ENCODE measurements at regions not wholly inside any gene's neighbourhood (a gene's known extent, or its start where the extent isn't known, plus 50 kb on each side); places are given as distances from the start of the nearest gene placed in this dataset.

GRCh38 chr5:74446725-74447241 is 193.7 kb downstream of the ENC1 start:
- TF ChIP-seq, protein P1, sequence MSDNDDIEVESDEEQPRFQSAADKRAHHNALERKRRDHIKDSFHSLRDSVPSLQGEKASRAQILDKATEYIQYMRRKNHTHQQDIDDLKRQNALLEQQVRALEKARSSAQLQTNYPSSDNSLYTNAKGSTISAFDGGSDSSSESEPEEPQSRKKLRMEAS (IDR thresholded peaks at IDR 0.05): no peak
- TF ChIP-seq ZFX (IDR thresholded peaks at IDR 0.05) (no peak), REST (IDR thresholded peaks at IDR 0.05; ENCODE audit: low read depth) (no peak), POLR2AphosphoS5 (IDR thresholded peaks at IDR 0.05; ENCODE audit: low read depth, low read length) (no peak), CTCF (IDR thresholded peaks at IDR 0.05 in 2 of 3, conservative IDR thresholded peaks at IDR 0.05 in 1 of 3; ENCODE audit: borderline replicate concordance in 1 of 3, insufficient read depth in 1 of 3, low read depth in 2 of 3, low read length in 2 of 3) (no peak), POLR2A (IDR thresholded peaks at IDR 0.05; ENCODE audit: borderline replicate concordance, extremely low read depth, insufficient read depth, insufficient read length) (no peak), CEBPB (IDR thresholded peaks at IDR 0.05; ENCODE audit: low read depth) (no peak), SRF (IDR thresholded peaks at IDR 0.05; ENCODE audit: low read depth) (no peak), EZH2 (IDR thresholded peaks at IDR 0.05) (no peak), CBX3 (IDR thresholded peaks at IDR 0.05; ENCODE audit: low read depth) (no peak), YY1 (IDR thresholded peaks at IDR 0.05; ENCODE audit: extremely low read depth, insufficient replicate concordance, low read depth, low read length) (no peak), SIN3A (IDR thresholded peaks at IDR 0.05; ENCODE audit: low read depth) (no peak), SP1 (IDR thresholded peaks at IDR 0.05; ENCODE audit: low read depth) (no peak)
